ENCODE measurements at regions not wholly inside any gene's neighbourhood (a gene's known extent, or its start where the extent isn't known, plus 50 kb on each side); places are given as distances from the start of the nearest gene placed in this dataset.
A peak's percentile ranks its signal among the peaks of the same experiment; 100 is the strongest.

GRCh38 chr1:147811273-147811672 is 50.9 kb upstream of the GJA5 start:
- DNase-seq: no peak
- no peaks in the 10 kb centered on the region for H3K9me3 Mint-ChIP-seq

GRCh38 chr1:147811751-147812150 is 51.3 kb upstream of the GJA5 start:
- ATAC-seq (no peak), DNase-seq (no peak)
- H3K9me3 Mint-ChIP-seq: no peaks in the 10 kb centered on the region
- H3K4me3 Mint-ChIP-seq: no peak overlapping the region
- H3K36me3 Mint-ChIP-seq (ENCODE audit: insufficient read depth): no peaks in the 10 kb centered on the region
- H3K4me1 Mint-ChIP-seq (ENCODE audit: low read depth): no peaks in the 10 kb centered on the region
- no peaks in the 10 kb centered on the region for H3K27me3 Mint-ChIP-seq (ENCODE audit: low read depth)

More at GRCh38 chr1:147811273-147811672, 50.9 kb upstream of the GJA5 start:
- Mint-ChIP-seq H3K4me1 (ENCODE audit: low read depth) (no peaks in the 10 kb centered on the region), H3K36me3 (ENCODE audit: insufficient read depth) (no peaks in the 10 kb centered on the region), H3K27me3 (ENCODE audit: low read depth) (no peaks in the 10 kb centered on the region), H3K4me3 (no peak overlapping the region)
- ATAC-seq: no peak

GRCh38 chr1:147812799-147813198 is 52.4 kb upstream of the GJA5 start:
- Mint-ChIP-seq H3K9me3 (no peaks in the 10 kb centered on the region), H3K4me3 (no peak overlapping the region), H3K4me1 (ENCODE audit: low read depth) (no peaks in the 10 kb centered on the region), H3K27me3 (ENCODE audit: low read depth) (no peaks in the 10 kb centered on the region), H3K36me3 (ENCODE audit: insufficient read depth) (no peaks in the 10 kb centered on the region)
- DNase-seq (no peak), ATAC-seq (no peak)

- DNase-seq (no peak), ATAC-seq (no peak)
- H3K27me3 Mint-ChIP-seq (ENCODE audit: low read depth): peaks cover 2% of the 10 kb centered on the region
- H3K36me3 Mint-ChIP-seq (ENCODE audit: insufficient read depth): no peaks in the 10 kb centered on the region
- no peaks in the 10 kb centered on the region for H3K9me3 Mint-ChIP-seq
- no peak overlapping the region for H3K4me3 Mint-ChIP-seq
- no peaks in the 10 kb centered on the region for H3K4me1 Mint-ChIP-seq (ENCODE audit: low read depth)
These were observed 55.1 kb upstream of the GJA5 start for GRCh38 chr1:147815503-147815902.

- ATAC-seq (no peak), DNase-seq (no peak)
- Mint-ChIP-seq H3K9me3 (no peaks in the 10 kb centered on the region), H3K4me3 (no peak overlapping the region), H3K36me3 (ENCODE audit: insufficient read depth) (no peaks in the 10 kb centered on the region), H3K27me3 (ENCODE audit: low read depth) (peaks cover 2% of the 10 kb centered on the region), H3K4me1 (ENCODE audit: low read depth) (no peaks in the 10 kb centered on the region)
These were observed 60.4 kb upstream of the GJA5 start for GRCh38 chr1:147820761-147821297.

GRCh38 chr1:147821883-147822282 is 61.5 kb upstream of the GJA5 start:
- no peaks in the 10 kb centered on the region for H3K4me1 Mint-ChIP-seq (ENCODE audit: low read depth)
- no peaks in the 10 kb centered on the region for H3K36me3 Mint-ChIP-seq (ENCODE audit: insufficient read depth)
- H3K27me3 Mint-ChIP-seq (ENCODE audit: low read depth): peaks cover 2% of the 10 kb centered on the region
- H3K4me3 Mint-ChIP-seq: no peak overlapping the region
- H3K9me3 Mint-ChIP-seq: no peaks in the 10 kb centered on the region
- no peak for ATAC-seq
- no peak for DNase-seq

GRCh38 chr1:147822292-147822691 is 61.9 kb upstream of the GJA5 start:
- Mint-ChIP-seq H3K9me3 (no peaks in the 10 kb centered on the region), H3K36me3 (ENCODE audit: insufficient read depth) (no peaks in the 10 kb centered on the region), H3K4me1 (ENCODE audit: low read depth) (no peaks in the 10 kb centered on the region), H3K4me3 (no peak overlapping the region), H3K27me3 (ENCODE audit: low read depth) (peaks cover 2% of the 10 kb centered on the region)
- DNase-seq (no peak), ATAC-seq (no peak)

GRCh38 chr1:147824001-147824400 is 63.6 kb upstream of the GJA5 start:
- ATAC-seq: no peak
- no peak for DNase-seq
- Mint-ChIP-seq H3K4me3 (no peak overlapping the region), H3K36me3 (ENCODE audit: insufficient read depth) (no peaks in the 10 kb centered on the region), H3K9me3 (no peaks in the 10 kb centered on the region), H3K27me3 (ENCODE audit: low read depth) (peaks cover 4% of the 10 kb centered on the region), H3K4me1 (ENCODE audit: low read depth) (no peaks in the 10 kb centered on the region)

- Mint-ChIP-seq H3K27me3 (ENCODE audit: low read depth) (peaks cover 2% of the 10 kb centered on the region), H3K4me1 (ENCODE audit: low read depth) (no peaks in the 10 kb centered on the region), H3K36me3 (ENCODE audit: insufficient read depth) (no peaks in the 10 kb centered on the region), H3K4me3 (no peak overlapping the region), H3K9me3 (no peaks in the 10 kb centered on the region)
- DNase-seq (no peak), ATAC-seq (no peak)
These were observed 64.4 kb upstream of the GJA5 start for GRCh38 chr1:147824798-147825197.

- Mint-ChIP-seq H3K4me1 (ENCODE audit: low read depth) (no peaks in the 10 kb centered on the region), H3K36me3 (ENCODE audit: insufficient read depth) (no peaks in the 10 kb centered on the region), H3K4me3 (no peak overlapping the region), H3K27me3 (ENCODE audit: low read depth) (peaks cover 2% of the 10 kb centered on the region), H3K9me3 (no peaks in the 10 kb centered on the region)
- DNase-seq (no peak), ATAC-seq (no peak)
These were observed 65.2 kb upstream of the GJA5 start for GRCh38 chr1:147825586-147825985.

- DNase-seq: no peak
- Mint-ChIP-seq H3K27me3 (ENCODE audit: low read depth) (peaks cover 2% of the 10 kb centered on the region), H3K9me3 (no peaks in the 10 kb centered on the region), H3K4me1 (ENCODE audit: low read depth) (no peaks in the 10 kb centered on the region), H3K36me3 (ENCODE audit: insufficient read depth) (no peaks in the 10 kb centered on the region), H3K4me3 (no peak overlapping the region)
- no peak for ATAC-seq
These were observed 65.9 kb upstream of the GJA5 start for GRCh38 chr1:147826259-147826658.

GRCh38 chr1:147833231-147833860 is 69.2 kb upstream of the GJA8 start:
- Mint-ChIP-seq H3K27me3 (ENCODE audit: low read depth) (peaks cover 25% of the 10 kb centered on the region), H3K4me3 (no peak overlapping the region), H3K9me3 (no peaks in the 10 kb centered on the region), H3K4me1 (ENCODE audit: low read depth) (peaks cover 5% of the 10 kb centered on the region), H3K36me3 (ENCODE audit: insufficient read depth) (no peaks in the 10 kb centered on the region)
- no peak for ATAC-seq
- no peak for DNase-seq

- Mint-ChIP-seq H3K4me3 (no peak overlapping the region), H3K27me3 (ENCODE audit: low read depth) (peaks cover 23% of the 10 kb centered on the region), H3K9me3 (no peaks in the 10 kb centered on the region), H3K4me1 (ENCODE audit: low read depth) (peaks cover 5% of the 10 kb centered on the region), H3K36me3 (ENCODE audit: insufficient read depth) (no peaks in the 10 kb centered on the region)
- ATAC-seq (peak in 1 of 2 donors; percentile 25), DNase-seq (no peak)
These were observed 68.4 kb upstream of the GJA8 start for GRCh38 chr1:147834181-147834580.

GRCh38 chr1:147834810-147835209 is 67.8 kb upstream of the GJA8 start:
- no peaks in the 10 kb centered on the region for H3K9me3 Mint-ChIP-seq

GRCh38 chr1:147837129-147837963 is 65.2 kb upstream of the GJA8 start:
- Mint-ChIP-seq H3K36me3 (ENCODE audit: insufficient read depth) (no peaks in the 10 kb centered on the region), H3K4me1 (ENCODE audit: low read depth) (peaks cover 5% of the 10 kb centered on the region), H3K9me3 (no peaks in the 10 kb centered on the region), H3K4me3 (no peak overlapping the region), H3K27me3 (ENCODE audit: low read depth) (peaks cover 24% of the 10 kb centered on the region)
- no peak for ATAC-seq
- DNase-seq: no peak

More at GRCh38 chr1:147834810-147835209, 67.8 kb upstream of the GJA8 start:
- peaks cover 24% of the 10 kb centered on the region for H3K27me3 Mint-ChIP-seq (ENCODE audit: low read depth)
- DNase-seq (no peak), ATAC-seq (no peak)
- H3K4me1 Mint-ChIP-seq (ENCODE audit: low read depth): peaks cover 5% of the 10 kb centered on the region
- H3K4me3 Mint-ChIP-seq: no peak overlapping the region
- H3K36me3 Mint-ChIP-seq (ENCODE audit: insufficient read depth): no peaks in the 10 kb centered on the region
